GM10266 (cell line): ENCODE measurements at regions not wholly inside any gene's neighbourhood (a gene's known extent, or its start where the extent isn't known, plus 50 kb on each side); places are given as distances from the start of the nearest gene placed in this dataset.

ENCODE experiments used
- DNase-seq: peaks from one replicate; pipeline ENCODE4 v3.0.0; 2012; ENCODE audit errors: extremely low spot score
- TF ChIP-seq, protein P1 (sequence below): IDR thresholded peaks from 2 replicates; pipeline ENCODE4 v1.5.1; 2012; ENCODE audit warnings: mild to moderate bottlenecking, low read depth; ENCODE audit not compliant: control insufficient read depth, insufficient read depth; ENCODE audit errors: missing control alignments

- TF ChIP-seq, protein P1, sequence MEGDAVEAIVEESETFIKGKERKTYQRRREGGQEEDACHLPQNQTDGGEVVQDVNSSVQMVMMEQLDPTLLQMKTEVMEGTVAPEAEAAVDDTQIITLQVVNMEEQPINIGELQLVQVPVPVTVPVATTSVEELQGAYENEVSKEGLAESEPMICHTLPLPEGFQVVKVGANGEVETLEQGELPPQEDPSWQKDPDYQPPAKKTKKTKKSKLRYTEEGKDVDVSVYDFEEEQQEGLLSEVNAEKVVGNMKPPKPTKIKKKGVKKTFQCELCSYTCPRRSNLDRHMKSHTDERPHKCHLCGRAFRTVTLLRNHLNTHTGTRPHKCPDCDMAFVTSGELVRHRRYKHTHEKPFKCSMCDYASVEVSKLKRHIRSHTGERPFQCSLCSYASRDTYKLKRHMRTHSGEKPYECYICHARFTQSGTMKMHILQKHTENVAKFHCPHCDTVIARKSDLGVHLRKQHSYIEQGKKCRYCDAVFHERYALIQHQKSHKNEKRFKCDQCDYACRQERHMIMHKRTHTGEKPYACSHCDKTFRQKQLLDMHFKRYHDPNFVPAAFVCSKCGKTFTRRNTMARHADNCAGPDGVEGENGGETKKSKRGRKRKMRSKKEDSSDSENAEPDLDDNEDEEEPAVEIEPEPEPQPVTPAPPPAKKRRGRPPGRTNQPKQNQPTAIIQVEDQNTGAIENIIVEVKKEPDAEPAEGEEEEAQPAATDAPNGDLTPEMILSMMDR, result no peak
- no peak for DNase-seq
Observed at GRCh38 chr10:117424883-117425649, 49.8 kb upstream of the PDZD8 start.
